ENCODE measurements at regions not wholly inside any gene's neighbourhood (a gene's known extent, or its start where the extent isn't known, plus 50 kb on each side); places are given as distances from the start of the nearest gene placed in this dataset.

GRCh38 chr5:143870362-143870761, 58.4 kb downstream of the HMHB1 start:
- Mint-ChIP-seq H3K9me3 (no peaks in the 10 kb centered on the region), H3K27me3 (no peaks in the 10 kb centered on the region), H3K4me1 (no peaks in the 10 kb centered on the region), H3K4me3 (no peak overlapping the region), H3K36me3 (no peaks in the 10 kb centered on the region), H3K27ac (no peak overlapping the region)

- Mint-ChIP-seq H3K27me3 (no peaks in the 10 kb centered on the region), H3K27ac (no peak overlapping the region), H3K4me1 (no peaks in the 10 kb centered on the region), H3K4me3 (no peak overlapping the region), H3K9me3 (no peaks in the 10 kb centered on the region), H3K36me3 (no peaks in the 10 kb centered on the region)
These were observed 59.1 kb downstream of the HMHB1 start for GRCh38 chr5:143870871-143871632.

- no peaks in the 10 kb centered on the region for H3K9me3 Mint-ChIP-seq
- H3K4me3 Mint-ChIP-seq, result no peak overlapping the region
- H3K4me1 Mint-ChIP-seq, result no peaks in the 10 kb centered on the region
- H3K27ac Mint-ChIP-seq, result no peak overlapping the region
- H3K27me3 Mint-ChIP-seq, result no peaks in the 10 kb centered on the region
- H3K36me3 Mint-ChIP-seq, result no peaks in the 10 kb centered on the region
These were observed 59.7 kb downstream of the HMHB1 start for GRCh38 chr5:143871672-143872071.

DNA sequence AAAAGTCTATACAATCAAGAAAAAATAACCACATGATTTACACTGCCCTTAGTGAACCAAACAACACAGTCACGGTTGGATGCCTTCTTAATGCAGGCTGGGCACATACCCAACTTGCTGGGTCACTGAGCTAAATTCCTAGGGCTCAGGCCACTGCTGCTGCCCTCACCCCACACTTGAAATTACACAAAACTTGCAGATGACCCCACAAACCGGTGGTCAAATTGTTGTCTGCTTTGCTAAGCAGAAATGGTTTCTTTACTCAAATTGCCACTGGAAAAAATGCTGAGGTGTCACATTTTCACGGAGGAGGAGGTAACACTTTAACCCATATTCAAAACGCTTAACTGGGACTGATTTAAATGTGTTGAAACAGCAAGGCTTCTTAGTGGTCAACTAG, 62.4 kb downstream of the HMHB1 start:
- Mint-ChIP-seq H3K9me3 (no peaks in the 10 kb centered on the region), H3K4me3 (no peak overlapping the region), H3K27ac (no peak overlapping the region), H3K4me1 (no peaks in the 10 kb centered on the region), H3K36me3 (no peaks in the 10 kb centered on the region), H3K27me3 (no peaks in the 10 kb centered on the region)

DNA sequence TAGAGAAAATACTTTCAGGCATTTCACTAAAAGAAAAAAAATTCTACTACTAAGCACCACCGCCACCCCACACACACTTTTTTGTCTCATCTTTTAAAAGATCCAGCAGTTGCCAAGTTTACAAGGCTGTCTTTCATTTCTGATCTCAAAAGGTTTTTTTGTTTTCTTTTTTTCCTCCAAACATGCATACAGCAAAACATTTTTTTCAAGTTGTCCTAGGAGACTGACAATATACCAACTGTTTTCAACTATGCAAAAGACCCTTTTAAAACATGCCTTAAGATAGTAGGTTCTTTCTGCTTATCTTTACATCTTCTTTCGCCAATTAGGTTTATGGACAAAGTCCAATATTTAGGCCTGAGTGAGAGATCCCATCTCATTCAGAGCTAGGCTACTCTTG, 65.2 kb downstream of the HMHB1 start:
- H3K9me3 Mint-ChIP-seq, result no peaks in the 10 kb centered on the region
- no peaks in the 10 kb centered on the region for H3K36me3 Mint-ChIP-seq
- no peak overlapping the region for H3K27ac Mint-ChIP-seq
- no peaks in the 10 kb centered on the region for H3K27me3 Mint-ChIP-seq
- no peaks in the 10 kb centered on the region for H3K4me1 Mint-ChIP-seq
- H3K4me3 Mint-ChIP-seq, result no peak overlapping the region

DNA sequence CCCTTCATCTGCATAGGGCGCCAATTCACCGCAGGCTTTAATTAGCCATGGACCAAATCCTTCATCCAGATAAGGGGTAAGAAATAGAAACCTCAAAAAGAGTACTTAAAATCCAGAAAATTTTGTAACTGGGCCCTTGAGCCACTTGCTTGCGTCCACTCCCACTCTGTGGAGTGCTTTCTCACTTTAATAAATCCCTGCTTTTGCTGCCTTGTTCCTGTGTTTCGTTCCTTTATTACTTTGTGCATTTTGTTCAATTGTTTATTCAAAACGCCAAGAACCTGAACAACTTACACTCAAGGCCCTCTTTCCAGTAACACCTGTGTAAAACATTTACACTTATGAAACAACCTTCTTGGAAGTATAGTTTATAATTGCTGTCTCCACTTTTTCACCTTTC, 66.5 kb downstream of the HMHB1 start:
- no peaks in the 10 kb centered on the region for H3K9me3 Mint-ChIP-seq

GRCh38 chr5:143879646-143880045, 67.7 kb downstream of the HMHB1 start:
- Mint-ChIP-seq H3K27me3 (no peaks in the 10 kb centered on the region), H3K4me3 (no peak overlapping the region), H3K36me3 (no peaks in the 10 kb centered on the region), H3K4me1 (no peaks in the 10 kb centered on the region), H3K27ac (no peak overlapping the region), H3K9me3 (no peaks in the 10 kb centered on the region)

More for the DNA sequence above, 66.5 kb downstream of the HMHB1 start:
- Mint-ChIP-seq H3K27ac (no peak overlapping the region), H3K4me3 (no peak overlapping the region), H3K27me3 (no peaks in the 10 kb centered on the region), H3K4me1 (no peaks in the 10 kb centered on the region), H3K36me3 (no peaks in the 10 kb centered on the region)

- no peaks in the 10 kb centered on the region for H3K4me1 Mint-ChIP-seq
- H3K27ac Mint-ChIP-seq, result no peak overlapping the region
- H3K9me3 Mint-ChIP-seq, result no peaks in the 10 kb centered on the region
- no peaks in the 10 kb centered on the region for H3K27me3 Mint-ChIP-seq
- no peaks in the 10 kb centered on the region for H3K36me3 Mint-ChIP-seq
- H3K4me3 Mint-ChIP-seq, result no peak overlapping the region
These were observed 68.2 kb downstream of the HMHB1 start for GRCh38 chr5:143880178-143880577.

- Mint-ChIP-seq H3K4me1 (no peaks in the 10 kb centered on the region), H3K9me3 (no peaks in the 10 kb centered on the region), H3K27ac (no peak overlapping the region), H3K36me3 (no peaks in the 10 kb centered on the region), H3K4me3 (no peak overlapping the region), H3K27me3 (no peaks in the 10 kb centered on the region)
These were observed 70.6 kb downstream of the HMHB1 start for GRCh38 chr5:143882520-143882919.

DNA sequence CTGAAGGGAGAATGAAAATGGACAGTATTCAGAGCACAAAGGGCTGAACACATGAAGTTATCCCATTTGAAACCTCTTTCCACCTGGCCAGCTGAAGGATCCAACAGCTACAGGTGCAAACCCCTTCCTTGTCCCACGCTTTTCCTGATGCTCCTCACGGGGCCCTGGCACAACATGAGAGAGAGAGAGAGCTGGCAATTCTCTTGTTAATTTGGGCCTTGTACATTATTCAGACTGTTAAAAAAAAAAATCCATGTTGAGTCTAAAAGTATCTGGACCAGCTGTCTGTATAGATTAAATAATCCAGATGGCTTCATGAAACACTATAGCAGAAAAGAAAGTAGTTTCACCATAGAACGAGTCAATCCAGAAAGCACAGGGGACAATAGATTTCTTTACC, 74.1 kb downstream of the HMHB1 start:
- Mint-ChIP-seq H3K9me3 (no peaks in the 10 kb centered on the region), H3K4me3 (no peak overlapping the region), H3K27me3 (peaks cover 2% of the 10 kb centered on the region), H3K4me1 (no peaks in the 10 kb centered on the region), H3K36me3 (no peaks in the 10 kb centered on the region), H3K27ac (no peak overlapping the region)

- H3K27me3 Mint-ChIP-seq, result peaks cover 2% of the 10 kb centered on the region
- no peak overlapping the region for H3K27ac Mint-ChIP-seq
- H3K9me3 Mint-ChIP-seq, result no peaks in the 10 kb centered on the region
These were observed 75.0 kb downstream of the HMHB1 start for GRCh38 chr5:143886651-143887638.

DNA sequence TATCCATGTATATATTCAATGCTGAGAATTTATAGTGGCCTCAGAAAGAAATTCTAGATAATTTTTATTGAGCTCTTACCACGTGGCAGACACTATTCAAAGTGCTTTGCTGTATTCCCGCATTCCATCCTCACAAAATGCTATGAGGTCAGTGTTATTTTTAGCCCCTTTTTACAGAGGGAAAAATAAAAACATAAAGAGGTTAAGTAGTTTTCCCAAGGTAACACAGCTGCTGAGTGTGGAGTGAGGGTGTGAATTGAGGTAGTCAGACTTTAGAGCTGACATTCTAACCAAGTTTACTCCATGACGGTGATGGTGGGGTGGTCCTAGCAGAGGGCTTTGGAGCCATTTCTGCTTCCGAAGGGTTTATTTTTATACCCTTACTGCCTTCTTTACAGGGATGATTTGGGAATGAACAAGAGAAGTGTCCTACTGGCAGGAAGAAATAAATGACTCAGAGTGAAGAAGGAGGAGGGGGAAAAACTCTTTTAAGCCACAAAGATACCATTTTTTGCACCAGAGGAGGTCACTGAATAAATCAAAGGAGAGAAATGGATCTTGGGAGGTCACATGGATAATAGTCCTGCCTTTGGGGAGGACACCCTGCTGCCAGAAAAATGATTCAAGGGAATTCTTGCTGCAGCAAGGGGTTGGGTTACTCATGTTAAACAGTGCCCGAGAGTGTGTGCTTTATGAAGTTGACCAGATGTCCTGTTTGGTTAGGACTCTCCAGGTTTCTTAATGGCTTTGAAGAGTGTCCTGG, 76.1 kb downstream of the HMHB1 start:
- Mint-ChIP-seq H3K4me1 (no peaks in the 10 kb centered on the region), H3K9me3 (no peaks in the 10 kb centered on the region), H3K4me3 (no peak overlapping the region), H3K36me3 (no peaks in the 10 kb centered on the region), H3K27me3 (peaks cover 2% of the 10 kb centered on the region), H3K27ac (no peak overlapping the region)

More at GRCh38 chr5:143886651-143887638, 75.0 kb downstream of the HMHB1 start:
- Mint-ChIP-seq H3K36me3 (no peaks in the 10 kb centered on the region), H3K4me3 (no peak overlapping the region), H3K4me1 (no peaks in the 10 kb centered on the region)

GRCh38 chr5:143888912-143889311, 77.0 kb downstream of the HMHB1 start:
- no peaks in the 10 kb centered on the region for H3K4me1 Mint-ChIP-seq

DNA sequence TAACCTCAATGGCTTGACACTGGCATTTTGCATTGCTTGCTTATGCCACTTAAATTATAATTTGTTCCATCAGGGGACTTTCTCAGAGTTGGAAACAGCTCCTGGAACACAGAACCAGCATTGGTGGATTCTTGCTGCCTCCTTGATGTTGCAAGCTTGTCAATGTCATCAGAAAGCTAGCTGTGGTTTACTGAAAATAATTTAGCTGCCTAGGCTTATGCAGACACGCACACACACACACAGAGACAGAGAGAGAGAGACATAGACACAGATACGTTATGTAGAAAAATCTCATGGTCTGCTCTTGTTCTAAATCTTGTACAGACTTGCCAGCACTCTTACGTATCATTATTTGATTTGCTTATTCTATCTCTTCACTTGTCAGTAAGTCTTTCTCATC, 78.0 kb downstream of the HMHB1 start:
- Mint-ChIP-seq H3K4me3 (no peak overlapping the region), H3K27me3 (peaks cover 2% of the 10 kb centered on the region), H3K27ac (no peak overlapping the region), H3K9me3 (no peaks in the 10 kb centered on the region), H3K36me3 (no peaks in the 10 kb centered on the region), H3K4me1 (no peaks in the 10 kb centered on the region)

More at GRCh38 chr5:143888912-143889311, 77.0 kb downstream of the HMHB1 start:
- Mint-ChIP-seq H3K4me3 (no peak overlapping the region), H3K36me3 (no peaks in the 10 kb centered on the region), H3K27ac (no peak overlapping the region), H3K9me3 (no peaks in the 10 kb centered on the region), H3K27me3 (peaks cover 2% of the 10 kb centered on the region)

DNA sequence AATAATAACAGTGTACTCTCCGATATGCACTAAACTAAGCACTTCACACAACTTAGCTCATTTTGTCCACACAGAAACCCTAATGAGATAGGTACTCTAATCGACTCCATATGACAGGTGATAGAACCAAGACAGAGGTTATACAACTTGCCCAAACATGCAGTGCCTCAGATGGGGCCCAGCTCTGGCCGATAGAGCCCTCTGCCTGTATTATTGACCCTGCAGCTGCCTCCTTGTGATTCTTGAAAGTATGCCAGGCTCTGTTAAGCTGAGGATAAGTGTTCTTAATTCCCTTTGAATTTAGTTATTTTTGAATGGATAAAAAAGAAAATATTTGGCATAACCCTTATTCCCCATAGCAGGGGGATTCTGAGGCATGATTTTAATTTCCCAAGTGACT, 78.5 kb downstream of the HMHB1 start:
- Mint-ChIP-seq H3K36me3 (no peaks in the 10 kb centered on the region), H3K27me3 (peaks cover 2% of the 10 kb centered on the region)

More for the DNA sequence above, 78.5 kb downstream of the HMHB1 start:
- no peaks in the 10 kb centered on the region for H3K9me3 Mint-ChIP-seq
- H3K4me3 Mint-ChIP-seq, result no peak overlapping the region
- H3K4me1 Mint-ChIP-seq, result no peaks in the 10 kb centered on the region
- H3K27ac Mint-ChIP-seq, result no peak overlapping the region
